Skeletal muscle cell (primary cell): ENCODE measurements at regions not wholly inside any gene's neighbourhood (a gene's known extent, or its start where the extent isn't known, plus 50 kb on each side); places are given as distances from the start of the nearest gene placed in this dataset.
"Not testable (repeated sequence)": the region's sequence is repeated elsewhere in the genome, so short reads cannot be mapped to it uniquely, and the experiment has no call there.

Source experiments
- DNase-seq: peaks from one replicate; pipeline ENCODE4 v3.0.0-alpha.2; 2010; ENCODE audit warnings: low read depth
- H3K4me3 ChIP-seq: 2 replicates; pipeline ENCODE4 v1.5.1; 2011; ENCODE audit warnings: low read depth, mild to moderate bottlenecking, control low read depth, low read length, moderate library complexity

DNA sequence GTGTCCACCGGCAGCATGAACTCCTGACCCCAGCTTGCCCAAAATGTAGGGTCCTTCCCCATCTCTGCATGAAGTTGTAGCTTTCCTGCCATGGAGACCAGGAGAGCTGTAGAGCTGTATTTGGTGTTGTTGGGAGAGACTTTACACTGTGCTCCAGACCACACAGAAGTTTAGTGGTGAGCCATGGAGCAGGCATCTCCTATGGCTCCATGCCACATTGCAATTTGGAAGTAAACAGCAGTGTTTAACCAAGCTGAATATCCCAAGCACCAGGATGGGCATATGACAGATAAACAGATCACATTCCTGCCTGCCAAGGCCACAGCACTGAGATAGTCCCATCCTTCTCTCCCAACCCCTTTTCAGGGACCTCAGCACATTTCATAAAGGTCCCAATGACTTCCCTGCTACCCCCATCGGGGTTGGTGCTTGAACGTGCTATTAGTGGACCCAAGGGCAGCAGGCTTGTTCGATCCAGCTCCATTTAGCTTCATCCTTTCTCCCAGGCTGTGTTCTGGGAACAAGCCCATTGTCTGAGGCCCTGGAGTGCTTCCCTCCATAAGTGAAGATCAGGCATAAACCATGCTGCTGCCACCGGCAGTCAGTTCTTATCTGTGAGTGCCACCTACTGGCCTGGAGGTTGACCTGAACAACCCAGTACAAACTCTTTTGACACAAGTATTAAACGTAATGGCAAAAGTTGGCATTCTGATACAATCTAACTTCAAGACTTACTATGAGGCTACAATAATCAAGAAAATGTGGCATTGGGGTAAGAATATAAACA is 172.3 kb upstream of the ATXN7L3B start:
- no peak overlapping the region for H3K4me3 ChIP-seq
- no peak for DNase-seq

DNA sequence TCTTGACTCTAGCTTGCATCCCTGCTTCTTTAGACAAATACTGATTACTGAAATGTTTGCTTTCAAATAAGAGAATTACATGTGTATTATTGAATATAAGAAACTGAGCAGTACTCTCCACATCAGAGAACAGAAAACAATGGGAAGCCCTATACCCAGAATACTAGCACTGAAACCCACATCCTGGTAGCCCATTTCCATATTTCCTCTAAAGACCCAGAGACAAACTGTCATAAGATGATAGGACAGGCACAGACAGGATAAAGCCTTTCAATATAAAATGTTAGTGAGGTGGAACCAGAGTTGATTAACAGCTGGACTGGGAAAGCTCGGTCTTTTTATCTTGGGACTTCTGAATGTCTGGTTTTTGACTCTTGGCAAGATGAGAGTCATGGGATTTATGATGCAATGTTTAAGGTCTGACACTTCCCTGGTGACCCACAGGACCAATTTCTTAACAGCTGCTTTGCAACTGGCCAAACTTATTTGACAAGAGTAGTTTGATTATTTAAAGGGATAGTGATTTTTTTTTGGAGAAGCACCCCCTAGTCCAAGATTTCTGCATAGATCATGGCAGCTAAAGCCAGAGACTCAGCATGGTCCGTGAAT is 166.9 kb upstream of the ATXN7L3B start:
- no peak overlapping the region for H3K4me3 ChIP-seq
- DNase-seq, result no peak

DNA sequence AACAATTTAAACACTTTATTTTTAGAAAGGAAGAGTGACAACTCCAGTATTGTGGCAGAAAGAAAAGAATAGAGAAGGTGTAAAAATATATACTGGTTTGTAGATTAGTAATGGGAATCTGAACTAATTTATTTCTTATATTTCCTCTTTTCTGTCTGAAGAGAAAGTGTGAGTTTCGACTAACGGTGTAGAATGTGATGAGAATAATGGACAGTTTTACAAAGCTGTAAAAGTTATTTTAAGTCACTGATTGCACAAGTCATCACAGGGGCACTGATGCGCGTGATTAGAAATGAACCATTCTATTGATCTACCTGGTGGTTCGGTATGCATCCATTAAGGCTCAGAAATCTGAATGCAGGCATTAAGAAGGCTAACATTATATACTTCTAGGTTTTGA is 158.5 kb upstream of the ATXN7L3B start:
- DNase-seq, result no peak
- no peak overlapping the region for H3K4me3 ChIP-seq

DNA sequence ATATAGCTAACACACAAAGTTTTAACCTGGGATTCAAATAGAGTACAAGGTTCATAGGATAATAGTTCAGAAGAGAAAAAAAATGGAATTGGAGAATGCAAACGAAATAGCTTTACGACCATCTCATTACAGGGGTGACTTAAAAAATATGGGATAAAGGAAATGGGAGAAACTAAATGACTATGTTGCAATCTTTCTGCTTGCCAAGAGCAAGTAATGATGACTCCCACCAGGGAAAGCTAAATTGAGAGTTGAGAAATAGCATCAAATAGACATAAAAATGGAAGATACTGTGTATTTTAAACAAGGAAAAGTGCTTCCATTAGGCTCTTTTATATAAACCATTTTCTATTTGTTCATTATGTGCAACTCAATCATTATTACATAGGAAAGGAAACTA is 155.7 kb upstream of the ATXN7L3B start:
- peak; percentile 14 for DNase-seq
- no peak overlapping the region for H3K4me3 ChIP-seq

DNA sequence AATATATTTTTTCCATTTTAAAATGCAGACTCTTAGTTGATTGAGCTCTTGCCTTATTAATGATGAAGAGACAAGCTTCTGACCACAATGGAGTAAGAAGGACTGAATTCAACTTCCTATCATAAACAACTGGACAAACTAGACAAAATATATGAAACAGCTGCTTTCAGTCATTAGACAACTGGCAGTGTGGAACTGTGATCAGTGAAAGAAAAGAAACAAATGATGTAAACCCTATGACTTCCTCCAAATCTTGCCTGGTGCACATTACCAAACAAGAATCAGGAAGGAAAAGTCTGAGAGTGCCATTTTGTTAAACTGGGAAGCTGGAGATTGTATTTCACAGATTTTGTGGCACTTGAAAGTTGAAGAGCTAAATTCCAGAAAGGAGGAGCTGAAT is 154.7 kb upstream of the ATXN7L3B start:
- DNase-seq, result no peak
- no peak overlapping the region for H3K4me3 ChIP-seq

DNA sequence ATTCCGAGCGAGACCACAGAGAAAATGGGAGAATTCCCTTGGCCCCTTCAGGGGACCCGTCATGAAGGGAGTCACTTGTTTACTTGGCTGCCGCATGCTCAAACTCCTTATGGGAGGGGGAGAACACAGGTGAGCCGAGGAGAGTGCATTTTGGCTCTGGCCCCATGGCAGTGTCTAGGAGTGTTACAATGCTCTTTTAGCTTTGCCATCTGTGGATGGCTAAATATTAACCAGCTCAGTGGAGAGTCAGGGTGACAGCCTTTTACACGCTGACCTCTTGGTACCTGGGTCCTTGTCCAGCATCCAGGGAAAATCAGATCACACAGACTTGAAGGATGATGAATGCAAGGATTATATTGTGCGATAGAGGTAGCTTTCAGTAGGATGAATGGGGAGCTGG is 146.4 kb upstream of the ATXN7L3B start:
- DNase-seq, result no peak
- H3K4me3 ChIP-seq, result no peak overlapping the region

DNA sequence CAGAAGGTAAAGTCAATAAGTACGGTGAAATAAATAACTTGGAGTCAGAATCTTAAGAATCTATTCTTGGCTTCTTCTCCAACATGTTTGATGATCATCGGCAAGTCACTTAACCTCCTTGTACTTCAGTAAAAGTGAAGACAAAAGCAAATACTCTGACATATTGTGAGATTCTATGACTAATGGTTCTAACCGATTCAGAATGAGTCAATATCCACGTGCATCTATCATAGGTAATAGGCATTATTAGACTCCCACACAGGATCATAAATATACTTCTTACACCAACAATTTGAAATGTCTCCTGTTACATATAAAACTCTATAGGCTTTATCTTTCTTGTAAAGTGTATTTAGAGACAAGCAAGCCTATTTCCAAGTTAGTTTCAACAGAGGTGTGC is 144.4 kb upstream of the ATXN7L3B start:
- DNase-seq, result no peak
- H3K4me3 ChIP-seq, result no peak overlapping the region

DNA sequence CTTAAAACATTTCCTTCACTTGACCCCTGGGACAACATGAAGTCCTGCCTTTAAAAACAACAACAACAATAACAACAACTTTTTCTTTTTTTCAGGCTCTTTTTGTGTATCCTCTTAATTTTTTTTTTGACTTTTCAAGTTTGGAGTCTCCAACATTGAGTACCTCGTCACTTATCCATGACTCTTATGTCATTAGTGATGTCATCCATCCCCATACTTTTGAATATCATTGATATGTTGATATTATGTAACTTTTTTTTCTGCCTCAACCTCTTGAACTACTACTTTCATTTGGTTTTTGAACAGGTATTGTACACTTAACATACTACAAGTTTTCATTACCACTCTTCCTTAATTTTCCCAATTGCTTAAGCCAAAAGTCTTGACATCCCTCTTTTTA is 143.0 kb upstream of the ATXN7L3B start:
- DNase-seq, result no peak
- H3K4me3 ChIP-seq, result no peak overlapping the region

DNA sequence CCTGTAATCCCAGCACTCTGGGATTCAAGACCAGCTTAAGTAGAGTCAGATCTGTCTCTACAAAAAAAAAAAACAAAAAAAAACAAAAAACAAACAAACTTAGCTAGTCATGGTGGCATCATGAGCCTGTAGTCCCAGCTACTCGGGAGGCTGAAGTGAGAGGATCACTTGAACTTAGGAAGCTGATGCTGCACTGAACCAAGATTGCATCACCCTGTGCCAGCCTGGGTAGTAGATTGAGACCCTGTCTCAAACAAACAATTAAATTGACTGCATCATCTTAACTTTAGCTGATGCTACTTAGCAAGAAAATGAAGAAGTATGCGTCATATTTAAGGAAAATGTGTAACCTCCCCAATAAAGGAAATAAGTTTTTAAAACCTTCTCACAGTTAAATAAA is 136.6 kb upstream of the ATXN7L3B start:
- no peak overlapping the region for H3K4me3 ChIP-seq
- DNase-seq, result no peak

DNA sequence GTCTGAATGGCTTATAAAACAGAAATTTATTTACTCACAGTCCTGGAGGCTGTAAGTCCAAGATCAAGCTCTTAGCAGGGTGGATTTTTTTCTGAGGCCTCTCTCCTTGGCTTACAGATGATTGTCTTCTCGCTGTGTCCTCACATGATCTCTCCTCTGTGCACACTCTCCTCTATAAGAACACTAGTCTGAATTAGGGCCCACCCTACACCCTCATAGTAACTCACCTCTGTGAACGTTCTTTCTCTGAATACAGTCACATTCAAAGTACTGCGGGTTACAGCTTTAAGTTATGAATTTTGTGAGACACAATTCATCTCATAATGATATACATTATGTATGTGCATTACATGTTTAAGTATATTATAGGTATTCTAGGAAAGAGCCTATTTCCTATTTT is 135.7 kb upstream of the ATXN7L3B start:
- no peak overlapping the region for H3K4me3 ChIP-seq
- no peak for DNase-seq

DNA sequence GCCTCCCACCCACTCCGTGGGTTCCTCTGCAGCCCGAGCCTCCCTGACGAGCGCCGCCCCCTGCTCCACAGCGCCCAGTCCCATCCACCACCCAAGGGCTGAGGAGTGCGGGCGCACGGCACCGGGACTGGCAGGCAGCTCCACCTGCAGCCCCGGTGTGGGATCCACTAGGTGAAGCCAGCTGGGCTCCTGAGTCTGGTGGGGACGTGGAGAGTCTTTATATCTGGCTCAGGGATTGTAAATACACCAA is 134.5 kb upstream of the ATXN7L3B start:
- not testable (repeated sequence) for H3K4me3 ChIP-seq

DNA sequence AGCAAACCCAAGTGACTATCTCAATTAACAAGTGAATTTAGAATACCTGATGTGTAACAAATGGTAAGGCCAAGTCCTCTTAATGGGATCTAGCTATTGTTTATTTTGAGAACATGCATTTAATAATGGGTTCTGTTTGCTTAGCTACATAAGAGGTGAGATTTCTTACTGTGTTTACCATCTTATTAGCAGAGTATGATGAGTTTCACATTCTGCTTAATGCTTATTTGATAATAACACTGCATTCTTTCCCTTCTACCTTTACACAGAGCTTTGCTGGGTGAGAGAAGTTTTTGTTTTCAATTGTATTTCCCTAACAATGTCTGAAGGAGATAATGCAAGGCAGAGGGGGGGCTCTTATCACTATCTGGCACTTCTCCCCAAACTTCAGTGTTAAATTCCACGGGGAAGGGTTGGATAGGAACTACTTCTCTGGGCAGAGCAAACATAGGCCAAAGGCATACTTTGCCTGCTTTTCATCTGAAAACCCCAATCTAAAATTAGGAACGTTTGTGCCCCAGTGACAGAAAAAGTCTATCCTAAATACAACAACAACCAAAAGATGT is 129.0 kb upstream of the ATXN7L3B start:
- H3K4me3 ChIP-seq, result no peak overlapping the region
- DNase-seq, result no peak

More for the DNA sequence above, 134.5 kb upstream of the ATXN7L3B start:
- not testable (repeated sequence) for DNase-seq

DNA sequence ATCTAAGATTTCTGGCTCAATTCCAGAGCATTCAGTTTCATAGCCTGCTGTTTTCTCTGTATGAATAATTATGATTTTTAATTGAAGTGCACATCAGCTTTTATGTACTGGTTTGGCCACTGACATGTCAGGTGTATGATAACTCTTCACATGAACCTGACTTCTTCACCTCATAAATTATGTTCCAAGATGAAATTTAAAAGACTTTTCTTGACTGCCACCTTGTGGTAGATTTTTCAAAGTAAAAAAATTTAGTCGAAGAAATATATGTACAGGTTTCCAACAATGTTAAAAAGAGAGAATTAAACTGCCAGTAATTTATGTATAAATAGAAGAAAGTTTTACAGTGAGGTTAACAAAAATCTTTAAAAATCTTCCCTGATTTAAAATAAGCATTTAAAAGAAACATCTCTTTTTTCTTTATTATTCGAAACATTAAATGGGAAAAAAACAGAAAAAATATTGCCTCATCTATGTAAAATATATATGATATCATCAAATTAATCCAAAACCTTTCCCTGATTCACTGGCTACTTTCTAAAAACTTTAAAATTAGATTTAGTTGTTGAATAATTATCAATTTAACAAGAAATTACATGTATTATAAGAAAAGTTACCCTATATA is 124.9 kb upstream of the ATXN7L3B start:
- no peak overlapping the region for H3K4me3 ChIP-seq
- DNase-seq, result no peak

DNA sequence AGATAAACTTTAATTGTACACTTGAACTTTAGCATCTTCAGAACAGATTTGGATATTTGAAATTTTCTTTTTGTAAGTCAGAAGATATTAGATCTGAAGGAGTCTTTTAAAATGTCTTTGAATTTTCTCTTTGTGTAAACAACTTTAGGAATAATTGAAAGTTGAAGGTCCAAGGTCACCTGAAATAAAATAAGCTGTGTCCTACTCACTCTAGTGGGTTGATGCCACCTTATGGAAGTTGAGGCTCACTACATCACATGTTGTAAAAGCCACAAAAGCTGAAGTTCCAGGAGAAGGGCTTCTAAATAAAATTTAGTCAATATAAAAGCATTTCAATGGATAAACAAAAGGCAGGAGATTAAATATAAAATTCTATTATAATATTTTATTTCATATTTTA is 122.0 kb upstream of the ATXN7L3B start:
- no peak for DNase-seq
- H3K4me3 ChIP-seq, result no peak overlapping the region

DNA sequence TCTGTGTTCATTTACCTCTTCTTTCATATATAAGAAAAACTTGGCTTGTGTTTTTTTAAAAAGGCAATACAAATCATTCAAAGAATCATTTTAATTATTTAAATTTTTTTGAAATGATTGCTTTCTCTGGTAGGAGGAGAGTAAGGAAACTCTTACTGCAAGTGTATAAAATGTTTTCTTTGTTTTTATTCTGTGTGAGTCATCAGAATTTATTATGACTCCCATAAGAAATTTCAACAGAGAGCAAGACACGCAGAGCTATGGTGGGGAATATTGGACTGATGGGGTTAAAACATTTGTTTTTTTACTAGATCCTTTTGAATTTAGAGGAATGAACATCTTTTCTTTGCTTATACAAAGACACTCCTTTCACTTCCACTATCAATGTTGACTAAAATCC is 119.1 kb upstream of the ATXN7L3B start:
- no peak for DNase-seq
- H3K4me3 ChIP-seq, result no peak overlapping the region

DNA sequence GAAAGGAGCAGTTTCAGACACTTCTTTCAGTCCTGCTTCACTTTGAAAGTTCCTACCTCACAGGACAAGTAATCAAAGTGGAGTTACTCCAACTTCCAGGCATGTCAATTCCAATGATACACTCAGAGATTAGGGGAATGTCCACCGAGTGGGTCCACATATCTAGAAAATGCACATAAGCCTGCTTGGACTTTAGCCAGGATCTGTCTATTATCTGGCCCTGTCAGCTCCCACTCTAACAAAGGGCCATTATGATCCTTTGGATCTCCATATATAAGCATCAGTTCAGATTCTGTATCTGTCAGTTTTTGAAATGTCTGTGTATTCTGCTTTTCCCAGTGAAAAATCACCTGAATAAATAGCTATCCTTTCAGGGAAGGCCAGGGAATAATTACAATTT is 112.9 kb upstream of the ATXN7L3B start:
- DNase-seq, result no peak
- H3K4me3 ChIP-seq, result no peak overlapping the region

DNA sequence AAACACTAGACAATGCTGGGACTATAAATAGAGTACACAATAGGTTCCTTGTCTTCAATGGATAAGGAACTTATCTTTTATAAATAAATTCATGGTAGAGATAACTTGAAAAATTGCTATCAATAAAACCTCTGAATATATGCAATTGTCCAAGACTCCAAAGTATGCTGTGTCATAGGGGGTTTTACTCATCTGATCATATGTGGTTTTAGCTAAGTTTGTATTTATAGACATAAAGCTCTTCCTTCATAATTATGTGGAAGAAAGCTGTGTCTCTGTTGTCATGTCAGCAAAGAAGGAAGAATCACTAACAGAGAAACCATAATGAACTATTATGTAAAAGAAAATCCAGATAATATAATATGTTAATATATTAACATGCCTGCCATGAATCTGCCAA is 111.5 kb upstream of the ATXN7L3B start:
- DNase-seq, result no peak
- H3K4me3 ChIP-seq, result no peak overlapping the region

DNA sequence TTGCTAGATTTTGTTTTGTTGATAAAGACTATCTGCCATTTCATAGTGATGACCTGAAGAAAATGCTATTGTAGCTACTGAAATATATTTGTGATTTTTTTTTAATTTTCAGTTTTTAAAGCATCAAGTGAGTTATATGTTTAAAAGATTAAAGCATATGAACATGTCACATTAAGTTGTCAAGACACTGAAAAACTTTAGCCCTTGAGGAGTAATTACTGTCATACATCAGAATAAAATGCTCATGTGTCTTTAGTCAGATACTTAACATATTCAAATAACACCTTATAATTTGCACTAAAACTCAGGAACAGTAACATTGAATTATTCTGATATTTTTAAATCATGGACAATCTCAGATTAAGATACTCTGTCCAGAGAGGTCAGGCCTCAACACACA is 108.1 kb upstream of the ATXN7L3B start:
- DNase-seq, result no peak
- no peak overlapping the region for H3K4me3 ChIP-seq

DNA sequence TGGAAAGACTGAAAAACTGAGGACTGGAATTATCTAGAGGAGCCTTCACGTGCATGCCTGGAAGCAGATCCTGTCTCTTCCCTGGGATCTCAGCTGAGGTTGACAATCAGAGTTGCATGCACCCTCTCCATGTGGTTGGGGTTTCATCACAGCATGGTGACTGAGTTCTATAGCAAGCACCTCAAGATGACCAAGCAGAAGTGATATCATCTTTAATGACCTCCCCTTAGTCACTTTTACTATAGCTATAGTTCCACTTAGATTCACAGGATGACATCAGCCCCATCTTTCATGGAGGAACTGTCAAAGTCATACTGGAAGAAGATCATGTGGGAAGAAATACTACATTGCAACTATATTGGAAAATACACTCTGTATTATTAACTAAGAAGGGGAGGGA is 105.8 kb upstream of the ATXN7L3B start:
- no peak for DNase-seq
- H3K4me3 ChIP-seq, result no peak overlapping the region

DNA sequence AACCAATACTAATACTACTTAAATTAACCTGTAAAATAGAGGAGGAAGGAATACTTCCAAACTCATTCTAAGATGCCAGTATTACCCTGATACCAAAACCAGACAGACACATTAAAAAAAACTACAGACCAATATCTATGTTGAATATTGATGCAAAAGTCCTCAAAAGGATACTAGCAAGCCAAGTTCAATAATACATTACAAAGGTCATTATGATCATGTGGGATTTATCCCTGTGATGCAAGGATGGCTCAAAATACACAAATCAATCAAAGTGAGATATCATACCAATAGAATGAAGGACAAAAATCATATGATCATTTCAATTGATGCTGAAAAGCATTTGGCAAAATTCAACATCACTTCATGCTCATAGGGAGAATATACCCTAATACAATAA is 97.2 kb upstream of the ATXN7L3B start:
- no peak overlapping the region for H3K4me3 ChIP-seq
- no peak for DNase-seq

DNA sequence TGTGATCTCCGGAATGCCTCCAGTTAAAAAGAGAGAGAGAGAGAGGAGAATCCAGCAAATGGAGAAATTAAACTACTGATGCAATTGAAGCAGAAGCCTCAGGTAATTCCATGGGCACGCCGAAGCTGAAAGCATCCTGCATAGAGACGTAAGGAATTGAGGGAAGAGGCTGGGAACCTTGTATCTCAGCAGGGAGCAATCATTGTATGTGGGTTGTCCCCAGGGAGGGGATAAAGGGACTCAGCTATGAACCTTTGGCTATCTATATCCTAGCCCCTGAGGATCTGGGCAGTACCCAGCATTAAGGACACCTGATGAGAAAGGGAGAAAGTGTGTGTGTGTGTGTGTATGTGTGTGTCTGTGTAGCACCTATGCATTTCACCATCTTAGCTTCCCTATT is 95.8 kb upstream of the ATXN7L3B start:
- DNase-seq, result no peak
- no peak overlapping the region for H3K4me3 ChIP-seq
